ENCODE measurements at regions not wholly inside any gene's neighbourhood (a gene's known extent, or its start where the extent isn't known, plus 50 kb on each side); places are given as distances from the start of the nearest gene placed in this dataset.

- TF ChIP-seq, protein P1, sequence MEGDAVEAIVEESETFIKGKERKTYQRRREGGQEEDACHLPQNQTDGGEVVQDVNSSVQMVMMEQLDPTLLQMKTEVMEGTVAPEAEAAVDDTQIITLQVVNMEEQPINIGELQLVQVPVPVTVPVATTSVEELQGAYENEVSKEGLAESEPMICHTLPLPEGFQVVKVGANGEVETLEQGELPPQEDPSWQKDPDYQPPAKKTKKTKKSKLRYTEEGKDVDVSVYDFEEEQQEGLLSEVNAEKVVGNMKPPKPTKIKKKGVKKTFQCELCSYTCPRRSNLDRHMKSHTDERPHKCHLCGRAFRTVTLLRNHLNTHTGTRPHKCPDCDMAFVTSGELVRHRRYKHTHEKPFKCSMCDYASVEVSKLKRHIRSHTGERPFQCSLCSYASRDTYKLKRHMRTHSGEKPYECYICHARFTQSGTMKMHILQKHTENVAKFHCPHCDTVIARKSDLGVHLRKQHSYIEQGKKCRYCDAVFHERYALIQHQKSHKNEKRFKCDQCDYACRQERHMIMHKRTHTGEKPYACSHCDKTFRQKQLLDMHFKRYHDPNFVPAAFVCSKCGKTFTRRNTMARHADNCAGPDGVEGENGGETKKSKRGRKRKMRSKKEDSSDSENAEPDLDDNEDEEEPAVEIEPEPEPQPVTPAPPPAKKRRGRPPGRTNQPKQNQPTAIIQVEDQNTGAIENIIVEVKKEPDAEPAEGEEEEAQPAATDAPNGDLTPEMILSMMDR (IDR thresholded peaks at IDR 0.05; ENCODE audit: low read depth, low read length, missing input control): no peak
- TF ChIP-seq, protein P2, sequence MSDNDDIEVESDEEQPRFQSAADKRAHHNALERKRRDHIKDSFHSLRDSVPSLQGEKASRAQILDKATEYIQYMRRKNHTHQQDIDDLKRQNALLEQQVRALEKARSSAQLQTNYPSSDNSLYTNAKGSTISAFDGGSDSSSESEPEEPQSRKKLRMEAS (IDR thresholded peaks at IDR 0.05): no peak
- no peak for TF ChIP-seq EGR1 (IDR thresholded peaks at IDR 0.05; ENCODE audit: low read depth in 2 of 2)
- no peak for TF ChIP-seq ZBTB33 (IDR thresholded peaks at IDR 0.05)
- TF ChIP-seq HNF4A (conservative IDR thresholded peaks at IDR 0.05): no peak
- no peak for TF ChIP-seq JUND (IDR thresholded peaks at IDR 0.05)
Observed at GRCh38 chr19:31449379-31449778, 100.1 kb upstream of the TSHZ3 start.
